Stimulated activated CD4-positive, alpha-beta T cell treated with anti-CD3 and anti-CD28 coated beads, Interleukin-15, amount 100 ng/mL, for 48 hours (primary cell): ENCODE measurements at regions not wholly inside any gene's neighbourhood (a gene's known extent, or its start where the extent isn't known, plus 50 kb on each side); places are given as distances from the start of the nearest gene placed in this dataset.
"Not testable (repeated sequence)": the region's sequence is repeated elsewhere in the genome, so short reads cannot be mapped to it uniquely, and the experiment has no call there.

Experiments used
- DNase-seq, 2 donors: peaks; one replicate each; pipeline ENCODE4 v3.0.0-alpha.2; 2020; ENCODE audit warnings: low read depth in 2 of 2

DNA sequence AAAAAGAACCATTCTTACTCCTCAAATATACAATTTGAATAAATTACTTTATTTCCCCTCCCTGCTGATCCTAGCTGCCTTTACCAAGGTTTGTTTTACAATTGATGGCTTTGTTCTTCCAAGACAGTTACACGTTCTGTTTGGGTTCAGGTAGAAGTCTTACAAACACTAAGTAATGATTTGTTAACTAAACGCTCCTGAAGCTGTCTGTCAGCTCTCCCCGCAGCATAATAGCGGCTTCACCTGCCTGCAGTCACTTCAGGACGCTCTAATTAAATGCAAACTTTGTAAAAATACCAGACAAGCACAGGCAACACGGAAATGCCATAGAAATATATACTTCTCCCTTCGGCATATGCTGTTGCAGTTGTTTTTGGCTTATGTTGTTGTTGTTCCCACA lies 176.4 kb upstream of the MDFIC2 start:
- DNase-seq, result no peak

DNA sequence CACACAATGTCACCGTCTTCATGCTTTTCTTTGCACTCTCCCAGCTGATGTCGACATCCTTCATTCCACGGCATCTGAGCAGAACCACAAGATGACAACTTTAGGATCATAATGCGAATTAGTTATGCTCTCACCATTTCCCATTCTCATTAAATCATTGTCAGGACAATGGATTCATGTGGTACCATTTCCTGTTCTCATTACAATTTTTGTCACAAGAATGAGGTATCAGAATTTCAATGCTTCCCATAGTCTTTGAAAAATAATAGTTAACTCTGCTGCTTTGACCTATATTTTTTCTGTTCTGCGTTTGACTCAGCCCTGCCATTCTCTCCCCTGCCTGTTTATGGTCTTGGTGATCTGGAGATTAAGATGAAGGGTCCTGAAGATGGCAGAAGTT lies 175.7 kb upstream of the MDFIC2 start:
- no peak for DNase-seq

DNA sequence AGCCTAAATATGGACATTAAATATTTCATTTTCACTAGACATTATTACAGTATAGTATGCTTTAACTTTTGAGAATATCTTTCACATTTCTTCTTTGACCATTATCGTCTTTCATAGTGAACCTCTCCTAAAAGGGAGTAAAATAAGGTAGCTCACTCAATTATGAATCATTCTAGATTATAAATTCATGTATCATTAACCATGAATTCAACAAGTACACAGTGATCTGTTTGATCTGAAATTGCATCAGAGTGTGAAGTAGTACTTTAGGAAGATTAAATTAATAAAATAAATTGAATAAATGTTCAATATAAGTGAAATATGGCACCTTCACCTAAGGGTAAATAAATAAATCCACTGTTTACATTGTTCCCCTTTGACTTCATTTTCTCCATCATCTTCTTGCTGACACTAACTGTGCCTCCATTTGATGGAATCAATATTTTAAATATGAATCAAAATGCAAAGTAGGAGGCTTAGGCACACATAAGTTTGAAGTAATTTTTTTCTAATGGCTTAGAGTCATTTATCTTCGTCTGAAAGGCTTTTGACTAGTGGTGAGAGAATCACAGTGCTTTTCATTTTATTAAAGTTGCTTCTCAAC lies 174.1 kb upstream of the MDFIC2 start:
- DNase-seq, result no peak

DNA sequence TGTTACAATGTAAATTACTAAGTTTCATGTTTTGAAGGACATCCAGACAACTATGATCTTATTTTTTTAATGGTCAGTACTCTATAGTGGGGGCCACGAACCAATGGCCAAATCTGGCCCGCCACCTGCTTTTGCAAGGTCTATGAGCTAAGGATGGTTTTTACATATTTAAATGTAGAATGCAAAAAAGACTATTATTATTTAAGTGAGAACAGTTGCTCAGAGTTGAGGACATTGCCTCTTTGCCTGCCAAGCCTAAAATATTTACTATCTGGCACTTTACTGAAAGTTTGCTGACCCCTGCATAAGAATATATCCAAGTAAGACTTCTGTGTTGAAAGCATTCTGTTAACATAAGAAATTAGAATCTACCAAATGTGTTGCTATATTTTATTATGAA lies 163.7 kb upstream of the MDFIC2 start:
- DNase-seq, result no peak

DNA sequence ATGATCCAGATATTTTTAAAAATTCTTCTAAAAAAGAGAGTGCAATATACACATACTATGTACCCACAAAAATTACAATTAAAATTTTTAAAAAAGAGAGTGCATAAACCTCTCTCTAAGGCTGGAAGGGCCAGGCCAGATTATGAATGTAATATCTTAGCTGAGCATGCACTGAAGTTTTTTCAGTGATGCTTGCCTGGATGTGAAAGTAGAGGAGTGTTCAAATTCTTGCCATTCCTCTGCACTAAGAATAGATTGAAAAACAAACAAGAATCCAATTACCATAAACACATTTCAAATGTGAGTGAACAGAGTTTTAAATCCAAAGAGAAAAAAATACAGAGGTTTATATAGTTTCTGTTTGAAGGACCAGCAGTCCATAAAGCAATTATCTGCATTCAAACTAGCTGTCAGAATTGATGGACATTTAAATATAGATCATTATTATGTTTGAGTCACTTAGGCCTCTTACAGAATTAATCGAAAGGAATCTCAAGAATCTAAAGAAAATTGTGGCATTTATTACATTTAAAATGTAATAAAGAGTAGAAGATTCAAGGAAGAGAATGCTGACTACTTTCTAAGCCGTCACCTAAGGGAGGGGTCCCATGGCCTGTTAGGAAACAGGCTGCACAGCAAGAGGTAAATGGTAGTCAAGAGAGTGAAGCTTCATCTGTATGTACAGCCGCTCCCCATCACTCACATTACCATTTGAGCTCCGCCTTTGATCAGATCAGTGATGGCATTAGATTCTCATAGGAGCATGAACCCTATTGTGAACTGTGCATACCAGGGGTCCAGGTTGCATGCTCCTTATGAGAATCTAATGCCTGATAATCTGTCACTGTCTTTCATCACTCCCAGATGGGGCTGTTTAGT lies 159.3 kb upstream of the MDFIC2 start:
- DNase-seq, result no peak

DNA sequence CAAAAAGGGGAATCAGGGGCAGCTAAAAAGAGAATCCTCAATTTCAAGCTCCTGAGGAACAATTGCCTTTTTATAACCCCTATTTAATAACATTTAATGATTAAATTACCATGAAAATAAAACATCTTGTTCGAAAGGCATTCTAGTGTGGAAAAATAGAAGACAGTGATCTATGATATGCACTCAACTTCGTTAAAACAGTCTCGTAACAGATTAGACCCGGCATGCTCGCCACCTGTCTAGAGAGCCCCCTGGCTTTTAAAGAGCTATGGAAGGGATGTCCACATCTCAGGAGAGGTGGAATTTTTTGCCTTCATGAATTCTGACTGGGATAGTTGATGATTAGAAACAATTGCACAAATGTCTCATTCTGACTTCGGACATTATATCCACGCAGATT lies 153.7 kb upstream of the MDFIC2 start:
- DNase-seq, result no peak

DNA sequence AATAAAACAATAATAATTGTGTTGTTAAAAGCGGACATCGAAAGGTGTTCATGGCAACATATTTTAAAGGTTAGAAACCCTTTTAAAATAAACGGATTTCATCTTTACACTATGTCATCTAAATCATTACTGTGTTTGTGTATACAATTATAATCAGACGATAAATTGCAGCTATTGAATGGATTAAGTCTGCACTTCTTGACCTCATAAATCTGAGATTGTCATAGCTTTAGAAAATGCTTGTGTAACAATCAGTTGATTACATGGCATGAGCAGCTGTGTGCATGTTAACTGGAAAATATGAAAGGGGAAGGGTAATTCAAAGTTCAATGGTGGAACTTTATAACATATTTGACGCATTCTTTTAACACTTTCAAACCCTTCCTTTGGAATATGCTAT lies 152.4 kb upstream of the MDFIC2 start:
- no peak for DNase-seq

DNA sequence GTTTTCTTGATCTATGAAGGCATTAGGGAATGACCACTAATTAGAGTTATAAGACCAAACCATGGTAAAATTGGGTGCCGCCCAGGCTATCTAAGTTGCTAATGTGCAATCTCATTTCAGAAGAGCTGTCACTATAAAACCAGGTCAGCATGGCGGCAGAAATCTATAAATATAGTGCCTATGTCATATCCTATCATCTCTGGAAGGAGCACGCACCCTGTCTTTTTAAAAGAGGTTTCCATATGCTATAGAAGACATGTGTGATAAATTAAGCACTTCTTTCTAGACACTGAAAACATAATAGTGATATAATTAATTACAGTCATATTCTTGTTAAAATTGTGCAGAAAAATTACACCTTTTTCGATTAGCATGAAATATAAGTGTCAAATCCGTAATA lies 152.0 kb upstream of the MDFIC2 start:
- no peak for DNase-seq

DNA sequence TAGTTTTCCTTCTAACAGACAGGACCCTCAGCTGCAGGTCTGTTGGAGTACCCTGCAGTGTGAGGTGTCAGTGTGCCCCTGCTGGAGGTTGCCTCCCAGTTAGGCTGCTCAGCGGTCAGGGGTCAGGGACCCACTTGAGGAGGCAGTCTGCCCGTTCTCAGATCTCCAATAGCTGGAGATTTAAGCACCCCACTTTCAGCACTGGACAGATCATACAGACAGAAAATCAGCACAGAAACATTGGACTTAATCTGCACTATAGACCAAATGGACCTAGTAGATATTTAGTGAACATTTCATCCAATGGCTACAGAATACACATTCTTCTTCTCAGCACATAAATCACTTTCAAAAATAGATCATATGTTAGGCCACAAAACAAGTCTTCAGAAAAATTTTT lies 137.8 kb upstream of the MDFIC2 start:
- DNase-seq, result not testable (repeated sequence)

DNA sequence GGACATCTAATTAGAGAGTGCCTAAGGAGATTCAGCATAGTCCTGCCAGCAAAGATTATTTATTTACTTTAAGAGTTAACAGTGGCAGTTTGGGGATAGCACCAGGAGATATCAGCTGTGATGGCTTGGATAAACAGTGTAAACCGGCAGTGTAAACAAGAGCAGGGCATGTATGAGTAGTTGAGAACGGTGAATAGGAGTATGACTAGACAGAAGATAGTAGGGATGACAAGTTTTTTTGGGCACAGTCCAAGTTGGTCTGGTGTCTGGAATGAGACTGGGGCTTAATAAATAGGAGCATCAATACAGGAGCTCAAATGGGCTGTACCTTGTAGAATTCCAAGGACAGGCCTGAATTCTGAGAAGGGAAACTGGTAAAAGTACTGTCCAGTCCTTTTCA lies 123.0 kb upstream of the MDFIC2 start:
- not testable (repeated sequence) for DNase-seq

DNA sequence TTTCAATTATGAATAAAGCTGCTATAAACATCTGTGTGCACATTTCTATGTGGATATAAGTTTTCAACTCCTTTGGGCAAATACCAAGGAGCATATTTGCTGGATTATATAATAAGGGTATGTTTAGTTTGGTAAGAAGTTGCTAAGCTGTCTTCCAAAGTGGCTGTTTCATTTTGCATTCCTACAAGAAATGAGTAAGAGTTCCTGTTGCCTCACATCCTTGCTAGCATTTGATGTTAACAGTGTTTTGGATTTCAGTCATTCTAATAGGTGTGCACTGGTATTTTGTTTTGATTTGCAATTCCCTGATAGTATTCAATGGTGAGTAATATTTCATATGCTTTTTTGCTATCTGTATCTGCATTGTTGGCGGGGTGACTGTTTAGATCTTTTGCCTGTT lies 120.7 kb upstream of the MDFIC2 start:
- no peak for DNase-seq

DNA sequence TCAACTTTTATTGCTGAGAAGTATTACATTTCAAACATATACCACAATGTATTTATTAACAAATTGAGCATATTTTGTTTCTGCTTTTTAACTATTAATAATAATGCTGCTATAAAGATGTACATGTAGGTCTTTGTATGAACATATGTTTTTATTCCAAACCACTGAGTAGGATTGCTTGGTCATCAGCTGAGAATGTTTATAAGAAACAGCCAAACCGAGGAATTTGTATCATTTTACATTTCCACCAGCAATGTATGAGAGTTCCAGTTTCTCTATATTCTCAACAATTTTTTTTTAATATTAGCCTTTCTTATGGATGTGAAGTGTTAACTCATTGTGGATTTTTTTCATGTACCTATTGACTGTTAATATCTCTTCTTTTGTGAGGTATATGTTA lies 119.5 kb upstream of the MDFIC2 start:
- DNase-seq, result no peak

DNA sequence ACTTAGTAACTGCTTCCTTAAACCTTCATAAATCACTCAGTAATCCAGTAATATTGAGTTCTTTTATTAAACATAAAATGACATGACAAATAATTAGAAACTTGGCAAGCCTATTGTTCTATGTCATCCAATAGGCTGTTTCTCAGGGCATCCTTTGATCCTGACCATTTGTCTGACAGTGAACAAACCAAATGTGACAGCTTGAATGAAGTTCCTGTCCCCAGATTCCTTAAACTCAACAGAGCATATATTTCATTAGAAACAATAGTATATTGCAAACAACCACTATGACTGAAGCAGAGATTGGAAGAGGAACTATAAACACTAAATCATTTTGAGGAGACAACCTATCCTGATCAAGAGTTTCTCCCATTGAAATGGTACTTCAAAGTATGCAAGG lies 113.6 kb upstream of the MDFIC2 start:
- no peak for DNase-seq

DNA sequence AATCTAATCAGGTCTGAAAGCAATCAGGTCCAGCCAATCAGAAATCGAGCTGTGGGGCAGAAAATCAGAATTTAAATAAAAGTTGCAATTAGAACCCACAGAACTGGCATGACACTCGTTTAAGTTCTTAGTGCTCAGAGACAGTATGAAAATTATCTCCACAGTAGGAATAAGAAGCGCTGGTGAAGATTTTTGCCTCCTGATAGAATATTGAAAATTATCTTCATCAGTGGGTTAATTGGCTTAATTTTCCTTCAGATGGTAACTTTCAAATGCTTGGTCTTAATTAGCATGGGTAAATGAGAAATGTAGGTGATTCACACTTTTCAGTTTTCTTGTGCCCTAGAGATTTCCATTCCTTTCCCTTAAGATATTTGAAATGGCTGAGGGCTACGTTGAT lies 109.1 kb upstream of the MDFIC2 start:
- no peak for DNase-seq

DNA sequence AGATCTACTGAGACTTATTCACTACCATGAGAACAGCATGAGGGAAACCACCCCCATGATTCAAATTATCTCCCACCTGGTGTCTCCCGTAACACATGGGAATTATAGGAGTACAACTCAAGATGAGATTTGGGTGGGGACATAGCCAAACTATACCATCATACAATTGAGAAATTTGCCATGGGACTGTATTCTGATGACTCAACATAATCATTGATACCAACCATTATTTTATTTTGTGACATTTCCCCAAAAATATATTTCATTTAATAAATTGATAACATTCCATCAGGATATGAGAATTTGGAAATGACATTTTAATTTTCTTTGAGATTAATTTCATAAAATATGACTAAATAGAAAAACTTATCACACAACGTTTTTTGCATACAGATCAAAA lies 96.6 kb upstream of the MDFIC2 start:
- DNase-seq, result no peak

DNA sequence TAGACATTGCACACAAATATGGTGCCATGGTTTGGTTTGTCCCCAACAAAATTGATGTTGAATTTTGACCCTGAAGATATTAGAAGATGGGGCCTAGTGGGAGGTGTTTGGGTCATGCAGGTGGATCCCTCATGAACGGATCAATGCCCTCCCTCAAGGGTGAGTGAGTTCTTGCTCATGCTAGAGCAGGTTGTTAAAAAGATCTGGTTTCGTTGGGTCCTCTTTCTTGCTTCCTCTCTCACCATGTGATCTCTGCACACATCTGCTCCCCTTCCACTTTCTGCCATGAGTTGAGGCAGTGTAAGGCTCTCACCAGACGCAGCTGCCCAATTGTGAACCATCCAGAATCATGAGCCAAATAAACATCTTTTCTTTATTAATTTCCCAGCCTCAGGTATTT lies 87.8 kb upstream of the MDFIC2 start:
- no peak for DNase-seq

DNA sequence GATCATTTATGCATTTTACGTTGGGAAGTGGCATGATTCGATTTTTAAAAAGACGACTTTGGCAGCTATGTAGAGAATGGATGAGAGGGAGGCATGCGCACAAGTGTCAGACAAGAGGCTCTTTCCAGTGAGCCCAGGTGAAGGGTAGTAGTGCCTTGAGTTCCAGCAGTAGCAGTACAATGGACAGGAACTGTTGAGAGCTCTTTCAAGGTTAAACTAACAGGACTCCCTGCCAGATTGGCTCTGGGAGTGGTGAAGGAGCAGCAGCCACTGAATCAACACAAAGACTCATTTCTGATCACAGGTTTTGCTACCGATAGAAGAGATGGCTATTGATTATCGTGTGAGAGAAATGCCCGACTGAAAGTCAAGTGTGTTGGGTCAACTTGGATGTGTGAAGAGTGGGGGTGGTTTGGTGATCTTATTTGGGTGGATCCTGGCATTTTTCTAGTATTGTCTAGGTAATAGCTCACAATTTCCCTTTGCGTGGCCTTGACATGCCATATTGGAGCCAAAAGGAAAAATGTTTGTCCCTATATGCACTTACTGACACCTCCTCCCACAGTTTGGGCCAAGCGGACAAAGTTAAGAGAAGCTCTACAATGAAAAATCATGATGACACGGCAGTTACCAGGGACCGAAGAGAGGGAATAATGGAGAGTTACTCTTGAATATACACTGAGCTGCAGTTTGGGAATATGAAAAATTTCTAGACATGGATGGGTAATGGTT lies 81.6 kb upstream of the MDFIC2 start:
- no peak for DNase-seq

DNA sequence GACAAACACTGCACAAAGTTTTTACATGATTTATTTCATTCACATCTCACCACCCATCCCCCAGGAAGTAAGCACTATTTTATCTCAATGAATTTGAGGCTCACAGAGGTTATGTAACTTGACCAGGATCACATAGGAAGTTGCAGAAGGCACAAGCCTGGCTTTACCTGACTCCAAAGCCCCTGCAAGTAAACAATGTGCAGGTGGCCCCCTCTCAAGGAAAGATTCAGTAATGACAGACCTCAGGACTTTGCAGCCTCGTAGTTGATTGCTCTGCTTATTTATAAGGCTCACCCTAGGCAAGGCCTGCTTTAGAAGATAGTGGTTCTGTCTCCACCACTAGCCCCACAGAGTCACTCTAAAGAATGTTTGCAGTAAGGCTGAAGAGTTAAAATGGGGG lies 79.8 kb upstream of the MDFIC2 start:
- no peak for DNase-seq

DNA sequence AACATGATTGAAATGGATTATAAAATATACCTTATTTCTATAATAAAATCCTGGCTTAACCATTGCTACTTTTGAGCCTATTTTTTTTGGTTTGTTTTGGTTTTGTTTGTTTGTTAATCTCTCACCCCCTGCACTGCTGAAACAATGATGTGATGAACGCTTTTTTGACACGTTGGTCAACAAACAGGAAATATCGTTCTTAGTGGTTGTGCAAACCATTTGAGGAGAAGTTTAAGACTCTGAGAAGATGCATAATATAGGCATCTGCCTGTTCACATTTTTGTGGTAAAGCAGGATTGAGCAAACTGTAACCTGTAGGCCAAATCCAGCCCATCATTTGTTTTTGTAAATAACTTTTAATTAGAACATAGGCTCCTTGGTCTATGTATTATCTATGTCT lies 75.5 kb upstream of the MDFIC2 start:
- DNase-seq, result no peak

DNA sequence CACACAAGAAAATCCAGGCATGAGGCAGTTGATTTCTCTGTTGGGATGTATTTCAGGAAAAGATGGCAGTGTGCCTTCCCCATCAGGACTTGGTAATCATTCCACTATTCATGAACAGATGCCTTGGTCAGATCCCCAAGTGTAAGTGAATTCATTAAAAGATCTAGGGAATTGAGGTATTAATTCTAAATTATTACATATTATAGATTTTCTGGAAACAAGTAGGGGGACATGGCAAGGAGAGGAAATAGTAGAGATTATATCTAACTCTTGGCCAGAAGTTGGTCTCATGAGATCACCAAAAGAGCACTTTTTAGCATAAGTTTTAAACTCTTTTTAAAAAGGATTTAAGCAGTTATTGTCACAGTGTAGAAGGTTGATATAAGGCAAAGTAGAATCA lies 74.4 kb upstream of the MDFIC2 start:
- no peak for DNase-seq

DNA sequence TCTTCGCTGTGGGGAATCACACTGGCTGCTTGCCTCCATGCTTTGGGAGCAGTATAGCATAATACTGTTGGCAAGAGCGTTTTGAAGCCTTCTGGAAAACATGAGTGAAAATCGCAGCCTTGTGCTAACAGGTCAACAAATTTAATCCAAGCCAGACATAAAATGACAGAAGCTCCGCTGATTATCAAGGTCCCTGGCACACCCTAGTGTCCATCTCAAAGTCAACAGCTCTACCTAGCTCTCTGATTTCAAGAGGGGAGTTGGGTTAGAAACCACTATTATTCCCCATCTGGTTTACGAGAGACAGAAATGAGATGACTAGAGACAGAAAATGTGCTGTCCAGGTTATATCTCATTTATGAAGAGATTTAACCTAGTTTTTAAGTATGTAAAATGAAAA lies 73.6 kb upstream of the MDFIC2 start:
- DNase-seq, result no peak

DNA sequence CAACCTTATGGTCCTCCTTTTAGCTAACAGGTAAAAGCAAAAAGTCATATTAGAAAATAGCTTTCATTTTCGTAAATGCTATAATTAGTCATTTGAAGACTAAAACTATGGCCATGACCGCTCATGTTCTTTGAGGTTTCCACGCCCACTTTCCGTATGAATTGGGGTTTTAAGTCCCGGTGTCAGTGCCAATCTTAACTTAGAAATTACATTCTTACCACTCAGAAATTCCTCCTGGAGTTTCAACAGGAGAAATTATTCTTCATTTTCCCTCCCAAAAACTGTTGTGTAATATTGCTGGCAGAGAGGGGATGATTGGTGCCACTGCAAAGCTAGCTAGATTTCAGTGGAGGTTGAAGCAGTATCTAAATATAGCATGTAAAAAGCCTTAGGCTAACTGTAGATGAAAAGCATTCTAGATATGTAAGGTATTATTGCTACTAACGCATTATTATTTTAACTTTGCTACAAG lies 71.0 kb upstream of the MDFIC2 start:
- no peak for DNase-seq

DNA sequence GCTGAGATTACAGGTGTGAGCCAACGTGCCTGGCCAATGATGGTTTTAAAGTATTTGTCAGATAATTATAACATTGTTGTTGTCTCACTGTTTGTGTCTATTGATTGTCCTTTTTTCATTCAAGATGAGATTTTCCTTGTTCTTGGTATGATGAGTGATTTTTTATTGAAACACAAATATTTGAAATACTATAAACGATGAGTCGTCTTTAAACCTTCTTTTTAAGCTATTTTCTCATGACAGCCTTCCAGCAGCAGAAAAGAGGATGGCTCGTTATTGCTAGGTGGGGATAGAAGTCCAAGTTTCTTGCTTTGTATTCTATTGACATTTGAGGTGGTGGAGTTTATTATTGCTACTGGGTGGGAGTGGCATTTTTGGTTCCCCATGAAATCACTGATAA lies 61.7 kb upstream of the MDFIC2 start:
- no peak for DNase-seq
